Kidney (tissue), 13 donors: ENCODE measurements at regions not wholly inside any gene's neighbourhood (a gene's known extent, or its start where the extent isn't known, plus 50 kb on each side); places are given as distances from the start of the nearest gene placed in this dataset.
"Not testable (repeated sequence)": the region's sequence is repeated elsewhere in the genome, so short reads cannot be mapped to it uniquely, and the experiment has no call there.

Experiments used
- DNase-seq, 5 donors: peaks; one replicate each; pipeline ENCODE4 v3.0.0-alpha.2; 2013 to 2020
- FAIRE-seq: peaks from 2 replicates; lab custom pipeline; 2012; peaks lifted over from hg19 to GRCh38; lab: Jason Lieb, UNC
- H3K27ac ChIP-seq, 2 donors: one replicate each; pipeline ENCODE4 v1.7.0; 2013; ENCODE audit warnings: low read depth in 2 of 2, low read length in 2 of 2, inconsistent platforms in 1 of 2
- H3K27me3 ChIP-seq: one replicate; pipeline ENCODE4 v1.7.1; 2013; ENCODE audit warnings: low read length, inconsistent platforms; ENCODE audit not compliant: control insufficient read depth, insufficient read depth
- H3K36me3 ChIP-seq, 3 donors: one replicate each; pipeline versions ENCODE4 v1.7.0 to v1.7.1; 2013; ENCODE audit warnings: low read length in 3 of 3, control low read depth in 1 of 3, inconsistent platforms in 1 of 3; ENCODE audit not compliant: insufficient read depth in 3 of 3, control insufficient read depth in 2 of 3
- H3K4me1 ChIP-seq, 3 donors: one replicate each; pipeline versions ENCODE4 v1.7.0 to v1.7.1; 2013; ENCODE audit warnings: low read length in 3 of 3, inconsistent platforms in 1 of 3, low read depth in 1 of 3; ENCODE audit not compliant: control insufficient read depth in 2 of 3, insufficient read depth in 2 of 3
- H3K4me3 ChIP-seq, 3 donors: one replicate each; pipeline versions ENCODE4 v1.7.0 to v1.8.1; 2013; ENCODE audit warnings: low read length in 3 of 3, control low read depth in 1 of 3, inconsistent platforms in 1 of 3
- H3K9ac ChIP-seq, 3 donors: one replicate each; pipeline versions ENCODE4 v1.7.0 to v1.7.1; 2013; ENCODE audit warnings: low read length in 3 of 3, control low read depth in 1 of 3, inconsistent platforms in 1 of 3
- H3K9me3 ChIP-seq, 3 donors: one replicate each; pipeline versions ENCODE4 v1.7.0 to v1.7.1; 2013; ENCODE audit warnings: low read length in 3 of 3, control low read depth in 1 of 3, inconsistent platforms in 1 of 3; ENCODE audit not compliant: control insufficient read depth in 2 of 3, insufficient read depth in 1 of 3
- CTCF ChIP-seq: IDR thresholded peaks from 3 replicates; pipeline ENCODE4 v1.5.1; 2012; ENCODE audit warnings: mild to moderate bottlenecking, moderate library complexity, borderline replicate concordance; ENCODE audit not compliant: insufficient read depth; ENCODE audit errors: extremely low read depth
- intact Hi-C: fragments of 100-400 bp; cut with DNase I; formaldehyde crosslinking; loops from one replicate; pipeline ENCODE4 v1.11.1; 2022
- donor health status: control.
- donor health status: control.
- donor health status: control.
- donor health status: control.
- donor health status: control.
- donor health status: DM: yes; HTN: yes; CAD: no.
- donor health status: Normal renal cell carcinoma (clear cell type).

GRCh38 chr2:76697439-76697838 is 824.7 kb downstream of the LRRTM4 start:
- not testable (repeated sequence) for H3K36me3 ChIP-seq

GRCh38 chr2:76692908-76693307 is 829.3 kb downstream of the LRRTM4 start:
- Histone ChIP-seq H3K9ac (no peak overlapping the region), H3K4me3 (no peak overlapping the region), H3K36me3 (no peaks in the 10 kb centered on the region), H3K4me1 (no peaks in the 10 kb centered on the region), H3K9me3 (no peaks in the 10 kb centered on the region), H3K27me3 (no peaks in the 10 kb centered on the region), H3K27ac (no peak overlapping the region)
- intact Hi-C loops = no loop called here
- no peak for FAIRE-seq
- TF ChIP-seq CTCF = no peak
- no peak for DNase-seq

More at GRCh38 chr2:76697439-76697838, 824.7 kb downstream of the LRRTM4 start:
- FAIRE-seq, DNase-seq, H3K9me3 ChIP-seq, H3K27me3 ChIP-seq, H3K4me3 ChIP-seq, H3K4me1 ChIP-seq, H3K9ac ChIP-seq, intact Hi-C loops, H3K27ac ChIP-seq: not testable (repeated sequence)

- Histone ChIP-seq H3K36me3 (no peaks in the 10 kb centered on the region), H3K9ac (no peak overlapping the region), H3K27me3 (no peaks in the 10 kb centered on the region), H3K4me3 (no peak overlapping the region), H3K4me1 (no peaks in the 10 kb centered on the region), H3K9me3 (no peaks in the 10 kb centered on the region), H3K27ac (no peak overlapping the region)
- DNase-seq = no peak
- no peak for FAIRE-seq
- no peak for TF ChIP-seq CTCF
- intact Hi-C loops = no loop called here
These were observed 833.4 kb downstream of the LRRTM4 start for GRCh38 chr2:76688732-76689131.

GRCh38 chr2:76687923-76688322 is 834.3 kb downstream of the LRRTM4 start:
- H3K9ac ChIP-seq = no peak overlapping the region
- intact Hi-C loops = no loop called here
- H3K36me3 ChIP-seq = no peaks in the 10 kb centered on the region
- H3K4me3 ChIP-seq = no peak overlapping the region
- no peaks in the 10 kb centered on the region for H3K4me1 ChIP-seq
- FAIRE-seq (no peak), DNase-seq (no peak)
- no peak for TF ChIP-seq CTCF
- H3K9me3 ChIP-seq = no peaks in the 10 kb centered on the region
- no peak overlapping the region for H3K27ac ChIP-seq
- H3K27me3 ChIP-seq = no peaks in the 10 kb centered on the region
